Right lobe of liver (tissue), 6 donors: ENCODE measurements at regions not wholly inside any gene's neighbourhood (a gene's known extent, or its start where the extent isn't known, plus 50 kb on each side); places are given as distances from the start of the nearest gene placed in this dataset.

Source experiments
- ATAC-seq, 4 donors: fragments of 200-7000 bp; cut with Tn5 transposase; one replicate each; pipeline ENCODE4 v1.9.1; 2020; ENCODE audit warnings: mild to moderate bottlenecking in 4 of 4, moderate library complexity in 4 of 4
- DNase-seq, 3 donors: peaks; one replicate each; pipeline ENCODE4 v3.0.0-alpha.2; 2020
- H3K27ac ChIP-seq, 3 donors: fragments of 200-600 bp; one replicate each; pipeline ENCODE4 v1.8.0; 2022
- H3K27me3 ChIP-seq, 2 donors: fragments of 200-600 bp; one replicate each; pipeline ENCODE4 v1.8.0; 2022
- H3K36me3 ChIP-seq, 4 donors: fragments of 200-600 bp; sonication (generic) in 1 of 4; one replicate each; pipeline versions ENCODE4 v1.5.1 to v1.8.0; 2017 to 2022; ENCODE audit warnings: control low read depth in 1 of 4
- H3K4me1 ChIP-seq, 4 donors: fragments of 200-600 bp; sonication (generic) in 1 of 4; one replicate each; pipeline versions ENCODE4 v1.5.1 to v1.8.0; 2017 to 2022; ENCODE audit warnings: control low read depth in 1 of 4
- H3K4me3 ChIP-seq, 3 donors: fragments of 200-600 bp; one replicate each; pipeline ENCODE4 v1.8.0; 2022
- H3K9me3 ChIP-seq, 4 donors: fragments of 200-600 bp; sonication (generic) in 1 of 4; one replicate each; pipeline versions ENCODE4 v1.5.1 to v1.8.0; 2017 to 2022; ENCODE audit warnings: control low read depth in 1 of 4
- CTCF ChIP-seq, 4 donors: fragments of 200-600 bp in 3 of 4; fragments of 450-650 bp in 1 of 4; IDR thresholded peaks; one replicate each; pipeline versions ENCODE4 v1.5.1 to v1.8.0; 2016 to 2022; ENCODE audit warnings: antibody characterized with exemption in 4 of 4, mild to moderate bottlenecking in 2 of 4
- POLR2A ChIP-seq: fragments of 450-650 bp; IDR thresholded peaks from one replicate; pipeline ENCODE4 v1.6.1; 2017; ENCODE audit warnings: antibody characterized with exemption, mild to moderate bottlenecking
- WGBS: methylation state at CpG from one replicate; pipeline ENCODE4 v1.1.6; 2018; ENCODE audit warnings: low coverage, low lambda C conversion rate; ENCODE audit not compliant: insufficient coverage; ENCODE audit errors: missing lambda C conversion rate; 5-methylcytosine and 5-hydroxymethylcytosine counted together
- intact Hi-C, 2 donors: fragments of 100-400 bp; cut with DNase I; formaldehyde crosslinking; loops; one replicate each; pipeline versions ENCODE4 v1.11.2 to v1.14.1; 2022
- donor health status: DM: no; HTN: yes; CAD: no.
- donor health status: DM: no; HTN: no; CAD: no.
- donor health status: DM: no; HTN: no; CAD: no.
- donor health status: DM: no; HTN: yes; CAD: no.
- donor health status: DM: no; HTN: yes; CAD: no.

DNA sequence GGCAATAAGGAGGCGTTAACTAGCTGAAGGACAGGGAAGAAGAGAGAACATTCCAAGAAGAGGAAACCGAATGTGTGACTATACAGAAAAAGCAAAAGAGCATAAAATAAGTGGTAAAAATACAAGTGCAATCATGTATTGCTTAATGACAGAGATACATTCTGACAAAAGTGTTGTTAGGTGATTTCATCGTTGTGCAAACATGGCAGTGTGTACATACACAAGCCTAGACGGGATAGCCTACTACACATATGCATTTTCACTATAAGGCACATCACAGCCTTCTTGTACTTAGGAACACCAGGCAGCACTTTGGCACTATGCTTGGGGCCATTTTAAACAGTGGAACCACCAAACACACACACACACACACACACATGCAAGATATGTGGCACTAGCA is 299.3 kb downstream of the BCAT1 start:
- Histone ChIP-seq H3K27ac (no peak overlapping the region), H3K27me3 (no peaks in the 10 kb centered on the region), H3K4me3 (no peak overlapping the region), H3K4me1 (no peaks in the 10 kb centered on the region), H3K36me3 (no peaks in the 10 kb centered on the region), H3K9me3 (no peaks in the 10 kb centered on the region)
- 51% methylated on average over 4 of the region's 4 CpGs for WGBS
- DNase-seq (no peak), ATAC-seq (no peak)
- no peak for TF ChIP-seq CTCF (IDR thresholded peaks at IDR 0.05)
- no peak for TF ChIP-seq POLR2A
- intact Hi-C loops = no loop called here

GRCh38 chr12:24649209-24649608 is 299.7 kb downstream of the BCAT1 start:
- no peaks in the 10 kb centered on the region for H3K4me1 ChIP-seq
- ATAC-seq = no peak
- no peak overlapping the region for H3K4me3 ChIP-seq
- H3K36me3 ChIP-seq = no peaks in the 10 kb centered on the region
- intact Hi-C loops = no loop called here
- H3K27me3 ChIP-seq = no peaks in the 10 kb centered on the region
- H3K27ac ChIP-seq = no peak overlapping the region
- no peak for DNase-seq
- H3K9me3 ChIP-seq = no peaks in the 10 kb centered on the region
- 41% methylated on average over 3 of the region's 3 CpGs for WGBS
- TF ChIP-seq CTCF (IDR thresholded peaks at IDR 0.05) = no peak
- TF ChIP-seq POLR2A = no peak

DNA sequence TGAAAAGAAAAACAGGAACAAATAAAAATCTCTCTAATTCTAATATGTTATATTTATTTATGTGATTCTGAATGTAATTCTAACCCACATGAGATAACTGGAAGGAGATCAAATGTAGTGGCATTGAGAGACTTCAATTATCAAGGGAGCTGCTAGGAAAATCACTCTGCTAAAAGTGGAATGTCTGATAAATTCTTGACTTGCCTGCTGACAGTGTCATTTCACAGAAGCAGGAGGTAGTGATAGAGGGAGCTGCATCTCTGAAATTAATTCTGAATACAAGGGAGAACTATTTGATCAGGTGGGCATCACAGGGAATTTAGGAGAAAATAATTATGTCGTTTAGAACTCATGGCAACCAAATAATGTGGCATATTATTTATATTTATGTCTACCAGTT is 303.6 kb downstream of the BCAT1 start:
- no peaks in the 10 kb centered on the region for H3K36me3 ChIP-seq
- ATAC-seq (no peak), DNase-seq (no peak)
- no peak overlapping the region for H3K4me3 ChIP-seq
- intact Hi-C loops = no loop called here
- 60% methylated on average over 1 of the region's 1 CpG for WGBS
- no peak overlapping the region for H3K27ac ChIP-seq
- H3K4me1 ChIP-seq = no peaks in the 10 kb centered on the region
- no peaks in the 10 kb centered on the region for H3K9me3 ChIP-seq
- no peaks in the 10 kb centered on the region for H3K27me3 ChIP-seq
- no peak for TF ChIP-seq POLR2A
- no peak for TF ChIP-seq CTCF (IDR thresholded peaks at IDR 0.05)

DNA sequence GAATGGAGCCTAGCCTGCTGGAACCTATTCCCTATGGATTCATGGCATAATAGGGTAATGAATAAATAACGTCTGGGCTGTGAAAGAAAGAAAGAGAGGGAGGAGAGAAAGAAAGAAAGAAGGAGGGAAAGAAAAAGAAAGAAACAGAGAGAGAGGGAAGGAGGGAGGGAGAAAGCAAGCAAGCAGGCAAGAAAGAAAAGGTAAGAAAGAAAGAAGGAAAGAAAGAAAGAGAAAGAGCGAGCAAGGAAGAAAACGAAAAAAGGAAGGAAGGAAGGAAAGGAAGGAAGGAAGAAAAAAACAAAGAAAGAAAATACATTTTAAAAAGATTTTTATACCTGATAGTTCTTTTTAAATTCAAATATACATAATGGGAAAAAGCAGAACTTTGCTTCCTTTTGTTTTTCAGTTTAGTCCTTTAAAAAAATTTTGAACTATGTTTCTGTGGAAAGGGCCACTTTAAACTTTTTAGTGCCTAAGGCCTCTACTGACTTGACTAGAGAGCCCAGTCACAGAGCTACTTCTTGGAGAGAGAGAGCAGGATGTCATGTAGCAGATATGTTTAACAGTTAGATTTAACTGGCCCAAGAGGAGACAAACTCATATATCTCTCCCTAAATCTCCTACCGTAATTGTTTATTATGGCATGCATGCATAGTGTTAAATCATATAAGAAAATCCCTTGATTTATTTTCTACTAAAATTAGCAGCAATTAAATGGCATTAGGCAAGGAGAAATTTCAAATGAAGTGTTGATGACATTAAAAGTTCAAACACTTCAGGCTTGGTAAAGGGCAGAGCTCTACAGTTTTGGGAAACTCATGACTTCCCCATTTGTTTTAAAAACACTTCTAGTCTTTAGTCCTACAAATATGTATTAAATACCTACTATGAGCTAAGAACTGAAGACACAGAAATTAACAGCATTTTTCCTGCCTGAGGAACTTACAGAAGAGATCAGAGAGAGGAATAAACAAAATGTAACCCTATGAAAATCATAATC is 305.5 kb downstream of the BCAT1 start:
- 49% methylated on average over 4 of the region's 4 CpGs for WGBS
- Histone ChIP-seq H3K4me1 (no peaks in the 10 kb centered on the region), H3K9me3 (no peaks in the 10 kb centered on the region), H3K36me3 (no peaks in the 10 kb centered on the region), H3K27me3 (no peaks in the 10 kb centered on the region), H3K27ac (no peak overlapping the region), H3K4me3 (no peak overlapping the region)
- DNase-seq (no peak), ATAC-seq (no peak)
- TF ChIP-seq POLR2A (no peak), CTCF (IDR thresholded peaks at IDR 0.05) (no peak)
- intact Hi-C loops = no loop called here
